Left lung (tissue), 4 donors: ENCODE measurements at regions not wholly inside any gene's neighbourhood (a gene's known extent, or its start where the extent isn't known, plus 50 kb on each side); places are given as distances from the start of the nearest gene placed in this dataset.

ENCODE experiments used
- ATAC-seq: fragments of 200-7000 bp; cut with Tn5 transposase; one replicate; pipeline ENCODE4 v1.9.1; 2020; ENCODE audit warnings: moderate library complexity
- DNase-seq, 4 donors: peaks; one replicate each; pipeline ENCODE4 v3.0.0-alpha.2; 2013 to 2020
- H3K27ac ChIP-seq, 2 donors: fragments of 200-600 bp; sonication (generic) in 1 of 2; one replicate each; pipeline versions ENCODE4 v1.5.0 to v1.8.0; 2020 to 2021
- H3K27me3 ChIP-seq, 2 donors: fragments of 200-600 bp; sonication (generic) in 1 of 2; one replicate each; pipeline versions ENCODE4 v1.5.0 to v1.8.0; 2020 to 2021
- H3K36me3 ChIP-seq, 2 donors: fragments of 200-600 bp; sonication (generic) in 1 of 2; one replicate each; pipeline versions ENCODE4 v1.5.0 to v1.8.0; 2020 to 2021
- H3K4me1 ChIP-seq, 2 donors: fragments of 200-600 bp; one replicate each; pipeline ENCODE4 v1.8.0; 2021
- H3K4me3 ChIP-seq, 2 donors: fragments of 200-600 bp; sonication (generic) in 1 of 2; one replicate each; pipeline versions ENCODE4 v1.5.0 to v1.8.0; 2020 to 2021; ENCODE audit warnings: mild to moderate bottlenecking in 1 of 2
- H3K9me3 ChIP-seq, 2 donors: fragments of 200-600 bp; sonication (generic) in 1 of 2; one replicate each; pipeline versions ENCODE4 v1.5.0 to v1.8.0; 2020 to 2021
- intact Hi-C, 2 donors: fragments of 100-400 bp; cut with DNase I; formaldehyde crosslinking; loops; one replicate each; pipeline versions ENCODE4 v1.11.2 to v1.14.2; 2022
- TF ChIP-seq, protein P1 (sequence below), 2 donors: fragments of 200-600 bp; sonication (generic) in 1 of 2; IDR thresholded peaks; one replicate each; pipeline versions ENCODE4 v1.5.0 to v1.8.0; 2021; ENCODE audit warnings: antibody characterized with exemption in 2 of 2
- donor health status: DM: no; HTN: yes; CAD: no.
- donor health status: DM: no; HTN: no; CAD: no.

DNA sequence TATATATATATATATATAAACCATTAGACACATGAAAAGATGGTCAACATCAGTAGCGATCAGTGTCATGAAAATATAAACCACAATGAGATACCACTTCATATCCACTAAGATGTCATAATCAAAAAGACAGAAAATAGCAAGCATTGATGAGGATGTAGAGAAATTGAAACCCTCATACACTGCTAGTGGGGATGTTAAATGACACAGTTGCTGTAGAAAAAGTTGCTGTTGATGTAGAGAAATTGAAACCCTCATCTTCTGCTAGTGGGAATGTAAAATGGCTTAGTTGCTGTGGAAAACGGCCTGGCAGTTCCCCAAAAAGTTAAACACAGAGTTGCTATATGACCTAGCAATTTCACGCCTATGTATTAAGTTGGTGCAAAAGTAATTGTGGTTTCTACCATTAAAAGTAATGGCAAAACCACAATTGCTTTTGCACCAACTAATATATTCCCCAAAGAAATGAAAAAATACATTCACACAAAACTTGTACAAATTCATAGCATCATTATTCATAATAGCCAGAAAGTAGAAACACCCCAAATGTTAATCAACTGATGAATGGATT lies 120.5 kb upstream of the ZWINT start:
- TF ChIP-seq, protein P1, sequence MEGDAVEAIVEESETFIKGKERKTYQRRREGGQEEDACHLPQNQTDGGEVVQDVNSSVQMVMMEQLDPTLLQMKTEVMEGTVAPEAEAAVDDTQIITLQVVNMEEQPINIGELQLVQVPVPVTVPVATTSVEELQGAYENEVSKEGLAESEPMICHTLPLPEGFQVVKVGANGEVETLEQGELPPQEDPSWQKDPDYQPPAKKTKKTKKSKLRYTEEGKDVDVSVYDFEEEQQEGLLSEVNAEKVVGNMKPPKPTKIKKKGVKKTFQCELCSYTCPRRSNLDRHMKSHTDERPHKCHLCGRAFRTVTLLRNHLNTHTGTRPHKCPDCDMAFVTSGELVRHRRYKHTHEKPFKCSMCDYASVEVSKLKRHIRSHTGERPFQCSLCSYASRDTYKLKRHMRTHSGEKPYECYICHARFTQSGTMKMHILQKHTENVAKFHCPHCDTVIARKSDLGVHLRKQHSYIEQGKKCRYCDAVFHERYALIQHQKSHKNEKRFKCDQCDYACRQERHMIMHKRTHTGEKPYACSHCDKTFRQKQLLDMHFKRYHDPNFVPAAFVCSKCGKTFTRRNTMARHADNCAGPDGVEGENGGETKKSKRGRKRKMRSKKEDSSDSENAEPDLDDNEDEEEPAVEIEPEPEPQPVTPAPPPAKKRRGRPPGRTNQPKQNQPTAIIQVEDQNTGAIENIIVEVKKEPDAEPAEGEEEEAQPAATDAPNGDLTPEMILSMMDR (IDR thresholded peaks at IDR 0.05): no peak
- intact Hi-C loops: no loop called here
- H3K9me3 ChIP-seq: no peaks in the 10 kb centered on the region
- no peak overlapping the region for H3K4me3 ChIP-seq
- no peaks in the 10 kb centered on the region for H3K27me3 ChIP-seq
- H3K27ac ChIP-seq: no peak overlapping the region
- no peak for ATAC-seq
- no peaks in the 10 kb centered on the region for H3K4me1 ChIP-seq
- no peaks in the 10 kb centered on the region for H3K36me3 ChIP-seq
- no peak for DNase-seq

- Histone ChIP-seq H3K27ac (no peak overlapping the region), H3K27me3 (no peaks in the 10 kb centered on the region), H3K4me3 (no peak overlapping the region), H3K4me1 (no peaks in the 10 kb centered on the region), H3K9me3 (peaks cover 0 to 3% of the 10 kb centered on the region in 2 donors), H3K36me3 (no peaks in the 10 kb centered on the region)
- intact Hi-C loops: no loop called here
- no peak for ATAC-seq
- no peak for DNase-seq
- TF ChIP-seq, protein P1 (IDR thresholded peaks at IDR 0.05): no peak
Observed at GRCh38 chr10:56472978-56473377, 111.9 kb upstream of the ZWINT start.

DNA sequence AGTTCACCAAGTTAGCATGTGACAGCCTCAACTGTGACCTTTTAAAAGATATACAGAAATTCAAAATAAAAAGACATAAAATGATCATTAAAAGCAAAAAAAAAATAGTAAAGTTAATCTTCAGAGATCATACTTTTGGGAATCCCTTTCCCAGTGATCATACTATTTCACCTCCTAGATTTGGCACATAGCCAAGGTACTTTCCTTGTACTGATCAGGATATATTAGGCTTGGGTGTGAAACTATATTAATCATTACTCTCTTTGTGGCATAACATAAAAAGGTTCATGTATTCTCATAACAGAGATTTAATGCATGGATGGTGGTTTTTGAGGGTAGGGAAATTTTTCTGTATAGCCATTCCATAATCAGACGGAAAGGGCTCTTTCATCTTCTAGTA lies 109.6 kb upstream of the ZWINT start:
- no peaks in the 10 kb centered on the region for H3K27me3 ChIP-seq
- TF ChIP-seq, protein P1 (IDR thresholded peaks at IDR 0.05): no peak
- H3K27ac ChIP-seq: no peak overlapping the region
- DNase-seq (no peak), ATAC-seq (no peak)
- H3K4me3 ChIP-seq: no peak overlapping the region
- no peaks in the 10 kb centered on the region for H3K36me3 ChIP-seq
- H3K4me1 ChIP-seq: no peaks in the 10 kb centered on the region
- intact Hi-C loops: no loop called here
- H3K9me3 ChIP-seq: no peaks in the 10 kb centered on the region

DNA sequence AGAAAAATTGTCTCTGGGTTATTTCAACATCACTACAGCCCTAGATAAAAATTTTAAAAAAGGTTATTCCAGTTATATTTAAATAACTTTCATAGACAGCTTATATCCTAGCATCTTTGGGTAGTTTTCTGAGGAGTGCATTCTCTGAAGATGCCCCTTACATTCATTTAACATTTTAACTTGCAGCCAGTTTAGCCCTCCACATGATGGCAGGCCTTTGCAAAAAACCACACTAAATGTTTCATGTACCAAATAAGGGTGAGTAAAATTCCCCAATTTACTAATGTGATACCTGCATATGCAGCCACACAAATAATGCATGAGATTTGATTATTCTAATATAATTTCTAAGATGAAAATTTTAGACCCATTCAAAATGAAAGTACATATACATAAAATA lies 108.4 kb upstream of the ZWINT start:
- no peak for DNase-seq
- Histone ChIP-seq H3K36me3 (no peaks in the 10 kb centered on the region), H3K27ac (no peak overlapping the region), H3K9me3 (no peaks in the 10 kb centered on the region), H3K4me1 (no peaks in the 10 kb centered on the region), H3K4me3 (no peak overlapping the region), H3K27me3 (no peaks in the 10 kb centered on the region)
- TF ChIP-seq, protein P1 (IDR thresholded peaks at IDR 0.05): no peak
- ATAC-seq: no peak
- intact Hi-C loops: no loop called here

GRCh38 chr10:56466005-56466404 lies 104.9 kb upstream of the ZWINT start:
- DNase-seq (peak in 1 of 4 donors; percentile 38), ATAC-seq (no peak)
- intact Hi-C loops: no loop called here
- H3K27me3 ChIP-seq: no peaks in the 10 kb centered on the region
- no peak overlapping the region for H3K4me3 ChIP-seq
- TF ChIP-seq, protein P1 (IDR thresholded peaks at IDR 0.05): no peak
- H3K9me3 ChIP-seq: no peaks in the 10 kb centered on the region
- no peak overlapping the region for H3K27ac ChIP-seq
- no peaks in the 10 kb centered on the region for H3K4me1 ChIP-seq
- H3K36me3 ChIP-seq: no peaks in the 10 kb centered on the region
